Left ventricle myocardium inferior (tissue), 1 donor: ENCODE measurements at regions not wholly inside any gene's neighbourhood (a gene's known extent, or its start where the extent isn't known, plus 50 kb on each side); places are given as distances from the start of the nearest gene placed in this dataset.

Experiments used
- DNase-seq: peaks from one replicate; pipeline ENCODE4 v3.0.0-alpha.2; 2020
- H3K27ac ChIP-seq: fragments of 200-600 bp; replicated peaks from 2 replicates; pipeline ENCODE4 v1.8.0; 2021
- H3K27me3 ChIP-seq: fragments of 200-600 bp; 2 replicates; pipeline ENCODE4 v1.8.0; 2021; ENCODE audit warnings: low read depth
- H3K36me3 ChIP-seq: fragments of 200-600 bp; 2 replicates; pipeline ENCODE4 v1.8.0; 2021
- H3K4me1 ChIP-seq: fragments of 200-600 bp; 2 replicates; pipeline ENCODE4 v1.8.0; 2021
- H3K4me3 ChIP-seq: fragments of 200-600 bp; 2 replicates; pipeline ENCODE4 v1.8.0; 2021; ENCODE audit warnings: mild to moderate bottlenecking, moderate library complexity
- H3K9me3 ChIP-seq: fragments of 200-600 bp; replicated peaks from 2 replicates; pipeline ENCODE4 v1.8.0; 2021
- intact Hi-C: fragments of 100-400 bp; cut with micrococcal nuclease; formaldehyde crosslinking; loops from one replicate; pipeline ENCODE4 v1.11.0; 2022
- TF ChIP-seq, protein P1 (sequence below): fragments of 200-600 bp; IDR thresholded peaks from 2 replicates; pipeline ENCODE4 v1.8.0; 2021; ENCODE audit warnings: antibody characterized with exemption, mild to moderate bottlenecking, borderline replicate concordance
- donor health status: DM: no; HTN: yes; CAD: no; lungs with severe emphysema.

- no peak for DNase-seq
- no peak overlapping the region for H3K4me3 ChIP-seq
- no peaks in the 10 kb centered on the region for H3K9me3 ChIP-seq
- intact Hi-C loops: no loop called here
- no peaks in the 10 kb centered on the region for H3K36me3 ChIP-seq
- TF ChIP-seq, protein P1, sequence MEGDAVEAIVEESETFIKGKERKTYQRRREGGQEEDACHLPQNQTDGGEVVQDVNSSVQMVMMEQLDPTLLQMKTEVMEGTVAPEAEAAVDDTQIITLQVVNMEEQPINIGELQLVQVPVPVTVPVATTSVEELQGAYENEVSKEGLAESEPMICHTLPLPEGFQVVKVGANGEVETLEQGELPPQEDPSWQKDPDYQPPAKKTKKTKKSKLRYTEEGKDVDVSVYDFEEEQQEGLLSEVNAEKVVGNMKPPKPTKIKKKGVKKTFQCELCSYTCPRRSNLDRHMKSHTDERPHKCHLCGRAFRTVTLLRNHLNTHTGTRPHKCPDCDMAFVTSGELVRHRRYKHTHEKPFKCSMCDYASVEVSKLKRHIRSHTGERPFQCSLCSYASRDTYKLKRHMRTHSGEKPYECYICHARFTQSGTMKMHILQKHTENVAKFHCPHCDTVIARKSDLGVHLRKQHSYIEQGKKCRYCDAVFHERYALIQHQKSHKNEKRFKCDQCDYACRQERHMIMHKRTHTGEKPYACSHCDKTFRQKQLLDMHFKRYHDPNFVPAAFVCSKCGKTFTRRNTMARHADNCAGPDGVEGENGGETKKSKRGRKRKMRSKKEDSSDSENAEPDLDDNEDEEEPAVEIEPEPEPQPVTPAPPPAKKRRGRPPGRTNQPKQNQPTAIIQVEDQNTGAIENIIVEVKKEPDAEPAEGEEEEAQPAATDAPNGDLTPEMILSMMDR: no peak
- H3K27ac ChIP-seq: no peak overlapping the region
- peaks cover 10% of the 10 kb centered on the region for H3K4me1 ChIP-seq
- peaks cover 39% of the 10 kb centered on the region for H3K27me3 ChIP-seq
These were observed 62.3 kb upstream of the CLMP start for GRCh38 chr11:123257370-123257769.

- Histone ChIP-seq H3K4me1 (peaks cover under 1% of the 10 kb centered on the region), H3K36me3 (no peaks in the 10 kb centered on the region), H3K27me3 (peaks cover 33% of the 10 kb centered on the region), H3K4me3 (no peak overlapping the region), H3K27ac (no peak overlapping the region), H3K9me3 (no peaks in the 10 kb centered on the region)
- no peak for DNase-seq
- TF ChIP-seq, protein P1: no peak
- intact Hi-C loops: no loop called here
These were observed 60.9 kb upstream of the CLMP start for GRCh38 chr11:123255909-123256308.

GRCh38 chr11:123254357-123254756 lies 59.3 kb upstream of the CLMP start:
- Histone ChIP-seq H3K36me3 (no peaks in the 10 kb centered on the region), H3K9me3 (no peaks in the 10 kb centered on the region), H3K27ac (no peak overlapping the region), H3K4me1 (no peaks in the 10 kb centered on the region), H3K27me3 (peaks cover 33% of the 10 kb centered on the region), H3K4me3 (no peak overlapping the region)
- TF ChIP-seq, protein P1: no peak
- intact Hi-C loops: no loop called here
- DNase-seq: no peak

GRCh38 chr11:123253911-123254310 lies 58.9 kb upstream of the CLMP start:
- Histone ChIP-seq H3K27ac (no peak overlapping the region), H3K27me3 (peaks cover 33% of the 10 kb centered on the region), H3K4me1 (no peaks in the 10 kb centered on the region), H3K4me3 (no peak overlapping the region), H3K36me3 (no peaks in the 10 kb centered on the region), H3K9me3 (no peaks in the 10 kb centered on the region)
- intact Hi-C loops: no loop called here
- no peak for DNase-seq
- TF ChIP-seq, protein P1: no peak

DNA sequence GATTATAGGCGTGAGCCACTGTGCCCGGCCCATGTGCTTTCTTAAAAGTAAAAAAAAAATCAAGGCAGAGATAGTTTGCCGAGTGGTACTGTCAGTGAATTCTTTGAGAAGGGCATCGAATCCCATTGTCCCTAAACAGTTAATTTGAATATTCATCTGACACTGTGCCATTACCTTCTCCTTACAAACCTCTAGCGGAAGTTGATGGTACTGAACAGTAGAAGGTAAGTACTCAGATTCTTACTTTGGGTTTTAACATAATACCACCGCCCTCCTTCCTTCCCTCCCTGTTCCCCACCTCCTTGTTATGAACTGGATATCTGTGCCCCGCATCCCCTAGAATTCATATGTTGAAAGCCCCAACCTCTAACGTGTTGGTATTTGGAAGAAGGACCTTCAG lies 58.2 kb upstream of the CLMP start:
- TF ChIP-seq, protein P1: no peak
- Histone ChIP-seq H3K4me3 (no peak overlapping the region), H3K9me3 (no peaks in the 10 kb centered on the region), H3K36me3 (no peaks in the 10 kb centered on the region), H3K27ac (no peak overlapping the region), H3K4me1 (no peaks in the 10 kb centered on the region), H3K27me3 (peaks cover 32% of the 10 kb centered on the region)
- intact Hi-C loops: no loop called here
- DNase-seq: no peak
